ENCODE measurements at regions not wholly inside any gene's neighbourhood (a gene's known extent, or its start where the extent isn't known, plus 50 kb on each side); places are given as distances from the start of the nearest gene placed in this dataset.
"Not testable (repeated sequence)": the region's sequence is repeated elsewhere in the genome, so short reads cannot be mapped to it uniquely, and the experiment has no call there.

- Histone ChIP-seq H3K4me1 (no peaks in the 10 kb centered on the region), H3K27ac (no peak overlapping the region), H3K36me3 (no peaks in the 10 kb centered on the region), H3K4me3 (no peak overlapping the region), H3K27me3 (no peaks in the 10 kb centered on the region), H3K9me3 (no peaks in the 10 kb centered on the region)
- WGBS, 5 donors: 67 to 84% (median 70%) methylated on average over 3 of the region's 3 CpGs
- no peak for TF ChIP-seq POLR2AphosphoS5 (IDR thresholded peaks at IDR 0.05)
- no peak for TF ChIP-seq CTCF (IDR thresholded peaks at IDR 0.05)
- TF ChIP-seq EP300 (IDR thresholded peaks at IDR 0.05): no peak
- TF ChIP-seq POLR2A (IDR thresholded peaks at IDR 0.05): no peak
- DNase-seq: no peak
- intact Hi-C loops (cut with DNase I; ENCODE audit: low total_unique reads): no loop called here
These were observed 77.2 kb downstream of the RPL10L start for GRCh38 chr14:46574221-46574977.

- no peak for TF ChIP-seq POLR2AphosphoS5 (IDR thresholded peaks at IDR 0.05)
- no peak for TF ChIP-seq EP300 (IDR thresholded peaks at IDR 0.05)
- no peak for TF ChIP-seq CTCF (IDR thresholded peaks at IDR 0.05)
- TF ChIP-seq POLR2A (IDR thresholded peaks at IDR 0.05): no peak
- Histone ChIP-seq H3K36me3 (no peaks in the 10 kb centered on the region), H3K27ac (no peak overlapping the region), H3K4me3 (no peak overlapping the region), H3K27me3 (no peaks in the 10 kb centered on the region), H3K9me3 (no peaks in the 10 kb centered on the region), H3K4me1 (no peaks in the 10 kb centered on the region)
- DNase-seq: no peak
- intact Hi-C loops (cut with DNase I; ENCODE audit: low total_unique reads): no loop called here
These were observed 78.1 kb downstream of the RPL10L start for GRCh38 chr14:46573498-46573897.

- intact Hi-C loops (cut with DNase I; ENCODE audit: low total_unique reads): no loop called here
- Histone ChIP-seq H3K4me1 (no peaks in the 10 kb centered on the region), H3K27ac (no peak overlapping the region), H3K9me3 (no peaks in the 10 kb centered on the region), H3K36me3 (no peaks in the 10 kb centered on the region), H3K4me3 (no peak overlapping the region), H3K27me3 (no peaks in the 10 kb centered on the region)
- DNase-seq: no peak
- TF ChIP-seq EP300 (IDR thresholded peaks at IDR 0.05): no peak
- no peak for TF ChIP-seq CTCF (IDR thresholded peaks at IDR 0.05)
- TF ChIP-seq POLR2AphosphoS5 (IDR thresholded peaks at IDR 0.05): no peak
- TF ChIP-seq POLR2A (IDR thresholded peaks at IDR 0.05): no peak
- WGBS, 5 donors: 68 to 93% (median 71%) methylated on average over 2 of the region's 2 CpGs
These were observed 79.6 kb downstream of the RPL10L start for GRCh38 chr14:46571970-46572369.

- 73 to 89% (median 85%) methylated on average over 1 of the region's 1 CpG for WGBS, 5 donors
- intact Hi-C loops (cut with DNase I; ENCODE audit: low total_unique reads); H3K27ac ChIP-seq; DNase-seq; H3K9me3 ChIP-seq; H3K4me3 ChIP-seq; H3K27me3 ChIP-seq; H3K4me1 ChIP-seq; H3K36me3 ChIP-seq: not testable (repeated sequence)
These were observed 83.4 kb downstream of the RPL10L start for GRCh38 chr14:46568161-46568560.

GRCh38 chr14:46550836-46551235 is 100.7 kb downstream of the RPL10L start:
- 87 to 89% (median 88%) methylated on average over 9 of the region's 9 CpGs for WGBS, 5 donors
- DNase-seq: no peak
- no peaks in the 10 kb centered on the region for H3K4me1 ChIP-seq
- H3K27me3 ChIP-seq: no peaks in the 10 kb centered on the region
- intact Hi-C loops (cut with DNase I; ENCODE audit: low total_unique reads): no loop called here
- H3K4me3 ChIP-seq: no peak overlapping the region
- peaks cover 0 to under 1% (median under 1%) of the 10 kb centered on the region in 4 donors for H3K9me3 ChIP-seq
- H3K27ac ChIP-seq: no peak overlapping the region
- no peaks in the 10 kb centered on the region for H3K36me3 ChIP-seq
- TF ChIP-seq EP300 (IDR thresholded peaks at IDR 0.05) (no peak), POLR2A (IDR thresholded peaks at IDR 0.05) (no peak), CTCF (IDR thresholded peaks at IDR 0.05) (no peak), POLR2AphosphoS5 (IDR thresholded peaks at IDR 0.05) (no peak)
